Transverse colon (tissue), 4 donors: ENCODE measurements at regions not wholly inside any gene's neighbourhood (a gene's known extent, or its start where the extent isn't known, plus 50 kb on each side); places are given as distances from the start of the nearest gene placed in this dataset.

ENCODE experiments used
- DNase-seq: peaks from one replicate; pipeline ENCODE4 v3.0.0-alpha.2; 2019
- H3K27ac ChIP-seq, 4 donors: fragments of 200-600 bp; sonication (generic); 2 replicates each; pipeline ENCODE4 v1.5.1; 2016 to 2018; ENCODE audit warnings: inconsistent platforms in 4 of 4
- H3K27me3 ChIP-seq: fragments of 200-600 bp; sonication (generic); 2 replicates; pipeline ENCODE4 v1.5.1; 2017; ENCODE audit warnings: inconsistent platforms
- H3K36me3 ChIP-seq, 4 donors: fragments of 200-600 bp; sonication (generic); 2 replicates each; pipeline ENCODE4 v1.5.1; 2017 to 2019; ENCODE audit warnings: inconsistent platforms in 4 of 4
- H3K4me1 ChIP-seq, 4 donors: fragments of 200-600 bp; sonication (generic); 2 replicates each; pipeline ENCODE4 v1.5.1; 2017 to 2020; ENCODE audit warnings: inconsistent platforms in 4 of 4
- H3K4me3 ChIP-seq, 4 donors: fragments of 200-600 bp; sonication (generic); 1 replicate in 1 of 4; 2 replicates in 3 of 4; pipeline versions ENCODE4 v1.5.1 to v1.6.1; 2017 to 2019; ENCODE audit warnings: inconsistent platforms in 4 of 4
- H3K9me3 ChIP-seq, 2 donors: fragments of 200-600 bp; sonication (generic); 2 replicates each; pipeline ENCODE4 v1.5.1; 2017 to 2019; ENCODE audit warnings: inconsistent platforms in 2 of 2
- EP300 ChIP-seq: sonication (generic); formaldehyde crosslinking; IDR thresholded peaks from one replicate; pipeline ENCODE4 v1.6.1; 2017; ENCODE audit warnings: antibody characterized with exemption, low read depth
- POLR2A ChIP-seq: fragments of 450-650 bp; IDR thresholded peaks from one replicate; pipeline ENCODE4 v1.6.1; 2016; ENCODE audit warnings: antibody characterized with exemption, mild to moderate bottlenecking, moderate library complexity
- POLR2AphosphoS5 ChIP-seq, 3 donors: sonication (generic); formaldehyde crosslinking; IDR thresholded peaks; one replicate each; pipeline ENCODE4 v1.6.1; 2016; ENCODE audit warnings: antibody characterized with exemption in 3 of 3
- WGBS, 2 donors: methylation state at CpG; one replicate each; pipeline ENCODE4 v1.1.5; 2018; ENCODE audit warnings: low coverage in 1 of 2; 5-methylcytosine and 5-hydroxymethylcytosine counted together
- in situ Hi-C, 4 donors: fragments of 200-750 bp; cut with MboI; loops; one replicate each; pipeline versions ENCODE4 v1.15.0 to v1.15.1; 2017; ENCODE audit warnings: low sequenced_read_pairs in 3 of 4, low pct_ligation_motif_present in 1 of 4, low pct_unique_long_range_greater_than_20kb in 1 of 4
- intact Hi-C: fragments of 100-400 bp; cut with DNase I; formaldehyde crosslinking; loops from one replicate; pipeline ENCODE4 v1.15.1; 2023; ENCODE audit warnings: low total_unique reads
- TF ChIP-seq, protein P1 (sequence below), 5 experiments: fragments of 200-600 bp in 3 of 5; fragments of 450-650 bp in 2 of 5; sonication (generic) in 3 of 5; IDR thresholded peaks; 1 replicate in 2 of 5; 2 replicates in 3 of 5; pipeline ENCODE4 v1.5.1; 2016 to 2017; ENCODE audit warnings: antibody characterized with exemption in 5 of 5, inconsistent platforms in 3 of 5, mild to moderate bottlenecking in 2 of 5, moderate library complexity in 1 of 5

DNA sequence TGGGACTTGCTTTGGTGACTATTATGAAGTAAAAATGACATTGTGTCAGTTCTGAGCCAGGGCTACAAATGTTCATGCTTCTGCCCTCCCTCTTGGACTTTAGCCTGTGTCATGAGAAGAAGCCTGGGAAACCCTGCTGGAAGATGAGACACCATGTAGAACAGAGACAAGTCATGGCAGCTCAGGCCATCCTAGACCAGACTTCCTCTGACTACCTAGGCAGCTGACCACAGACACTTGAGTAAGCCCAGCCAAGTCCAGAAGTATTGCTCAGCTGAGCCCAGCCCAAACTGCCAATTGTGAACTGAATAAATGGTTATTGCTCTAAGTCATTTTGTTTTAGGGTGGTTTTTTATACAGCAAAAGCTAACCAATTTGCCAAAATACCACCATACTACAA is 467.6 kb upstream of the CNKSR2 start:
- DNase-seq = no peak
- in situ Hi-C loops = loop anchor here in 1 of 4 donors (25.0 kb wide), 1 partner anchor 94 kb away; no protein-coding TSS in a partner anchor
- Histone ChIP-seq H3K4me1 (no peaks in the 10 kb centered on the region), H3K36me3 (no peaks in the 10 kb centered on the region), H3K27ac (no peak overlapping the region), H3K9me3 (no peaks in the 10 kb centered on the region), H3K27me3 (no peaks in the 10 kb centered on the region), H3K4me3 (no peak overlapping the region)
- TF ChIP-seq POLR2AphosphoS5 (IDR thresholded peaks at IDR 0.05) (no peak), EP300 (no peak), POLR2A (no peak)
- TF ChIP-seq, protein P1, sequence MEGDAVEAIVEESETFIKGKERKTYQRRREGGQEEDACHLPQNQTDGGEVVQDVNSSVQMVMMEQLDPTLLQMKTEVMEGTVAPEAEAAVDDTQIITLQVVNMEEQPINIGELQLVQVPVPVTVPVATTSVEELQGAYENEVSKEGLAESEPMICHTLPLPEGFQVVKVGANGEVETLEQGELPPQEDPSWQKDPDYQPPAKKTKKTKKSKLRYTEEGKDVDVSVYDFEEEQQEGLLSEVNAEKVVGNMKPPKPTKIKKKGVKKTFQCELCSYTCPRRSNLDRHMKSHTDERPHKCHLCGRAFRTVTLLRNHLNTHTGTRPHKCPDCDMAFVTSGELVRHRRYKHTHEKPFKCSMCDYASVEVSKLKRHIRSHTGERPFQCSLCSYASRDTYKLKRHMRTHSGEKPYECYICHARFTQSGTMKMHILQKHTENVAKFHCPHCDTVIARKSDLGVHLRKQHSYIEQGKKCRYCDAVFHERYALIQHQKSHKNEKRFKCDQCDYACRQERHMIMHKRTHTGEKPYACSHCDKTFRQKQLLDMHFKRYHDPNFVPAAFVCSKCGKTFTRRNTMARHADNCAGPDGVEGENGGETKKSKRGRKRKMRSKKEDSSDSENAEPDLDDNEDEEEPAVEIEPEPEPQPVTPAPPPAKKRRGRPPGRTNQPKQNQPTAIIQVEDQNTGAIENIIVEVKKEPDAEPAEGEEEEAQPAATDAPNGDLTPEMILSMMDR (IDR thresholded peaks at IDR 0.05) = no peak
- intact Hi-C loops = no loop called here

DNA sequence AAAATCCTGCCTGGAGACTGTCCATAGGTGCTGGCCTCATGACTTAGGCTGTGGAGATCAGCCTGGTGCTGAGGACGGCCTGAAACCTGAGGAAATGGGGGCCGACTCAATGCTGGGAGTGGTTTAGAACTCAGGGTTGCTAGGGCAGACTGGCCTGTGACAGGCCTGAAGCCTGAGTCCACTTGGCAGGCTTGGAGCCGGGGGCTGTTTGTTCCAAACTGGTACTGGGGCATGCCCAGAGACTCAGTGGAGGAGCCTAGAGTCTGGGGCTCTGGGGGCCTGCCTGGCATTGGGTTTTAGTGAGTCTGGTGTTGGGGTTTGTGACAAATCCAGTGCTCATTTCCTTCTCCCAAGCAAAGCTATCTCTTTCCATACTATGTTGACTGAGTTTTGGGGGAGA is 489.7 kb upstream of the CNKSR2 start:
- Histone ChIP-seq H3K27me3 (no peaks in the 10 kb centered on the region), H3K4me3 (no peak overlapping the region), H3K9me3 (no peaks in the 10 kb centered on the region), H3K27ac (no peak overlapping the region), H3K4me1 (no peaks in the 10 kb centered on the region), H3K36me3 (no peaks in the 10 kb centered on the region)
- DNase-seq = no peak
- in situ Hi-C loops = no loop called here
- TF ChIP-seq EP300 (no peak), POLR2A (no peak), POLR2AphosphoS5 (IDR thresholded peaks at IDR 0.05) (no peak)
- TF ChIP-seq, protein P1 (IDR thresholded peaks at IDR 0.05) = no peak
- intact Hi-C loops = no loop called here
- 78% methylated on average over 3 of the region's 3 CpGs; no CpG with 5 or more reads in 1 of the 2 donors for WGBS, 2 donors

DNA sequence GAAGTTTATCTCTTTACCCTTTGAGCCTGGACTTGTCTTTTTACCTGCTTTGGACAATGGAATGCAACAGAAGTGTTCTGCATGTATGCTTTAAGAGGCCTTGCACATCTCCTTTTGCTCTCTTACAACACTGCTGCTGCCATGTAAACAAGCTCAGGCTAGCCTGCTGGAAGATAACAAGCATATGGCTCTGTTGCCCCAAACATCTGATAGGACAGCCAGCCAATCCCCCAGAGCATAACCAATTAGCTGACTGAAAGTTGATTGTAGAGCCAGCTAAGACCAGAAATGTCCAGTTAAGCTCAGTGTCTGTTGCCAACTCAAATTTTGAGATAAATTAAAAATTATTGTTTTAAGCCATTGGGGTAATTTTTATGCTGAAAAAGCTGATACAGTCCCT is 510.6 kb upstream of the CNKSR2 start:
- Histone ChIP-seq H3K4me3 (no peak overlapping the region), H3K27me3 (no peaks in the 10 kb centered on the region), H3K36me3 (no peaks in the 10 kb centered on the region), H3K9me3 (no peaks in the 10 kb centered on the region), H3K4me1 (no peaks in the 10 kb centered on the region), H3K27ac (no peak overlapping the region)
- intact Hi-C loops (no loop called here), in situ Hi-C loops (no loop called here)
- DNase-seq = no peak
- TF ChIP-seq POLR2AphosphoS5 (IDR thresholded peaks at IDR 0.05) (no peak), EP300 (no peak), POLR2A (no peak)

DNA sequence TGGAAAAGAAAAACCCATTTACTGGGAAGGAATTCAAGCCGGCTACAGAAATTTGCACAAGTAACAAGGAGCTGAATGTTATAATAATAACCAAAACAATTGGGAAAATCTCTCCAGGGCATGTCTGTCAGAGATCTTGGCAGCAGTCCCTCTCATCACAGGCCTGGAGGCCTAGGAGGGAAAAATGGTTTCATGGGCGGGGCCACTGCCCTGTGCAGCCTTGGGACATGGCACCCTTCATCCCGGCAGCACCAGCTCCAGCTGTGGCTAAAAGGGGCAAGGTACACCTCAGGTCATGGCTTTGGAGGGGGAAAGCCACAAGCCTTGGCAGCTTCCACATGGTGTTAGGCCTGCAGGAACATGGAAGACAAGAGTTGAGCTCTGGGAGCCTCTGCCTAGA is 513.1 kb upstream of the CNKSR2 start:
- H3K4me3 ChIP-seq = no peak overlapping the region
- WGBS, 2 donors = 76 to 100% methylated on average over 1 to 3 of the region's 3 CpGs
- H3K36me3 ChIP-seq = no peaks in the 10 kb centered on the region
- no peaks in the 10 kb centered on the region for H3K4me1 ChIP-seq
- in situ Hi-C loops (no loop called here), intact Hi-C loops (no loop called here)
- no peak for TF ChIP-seq POLR2A
- no peaks in the 10 kb centered on the region for H3K27me3 ChIP-seq
- no peak for DNase-seq
- no peak overlapping the region for H3K27ac ChIP-seq
- no peaks in the 10 kb centered on the region for H3K9me3 ChIP-seq

DNA sequence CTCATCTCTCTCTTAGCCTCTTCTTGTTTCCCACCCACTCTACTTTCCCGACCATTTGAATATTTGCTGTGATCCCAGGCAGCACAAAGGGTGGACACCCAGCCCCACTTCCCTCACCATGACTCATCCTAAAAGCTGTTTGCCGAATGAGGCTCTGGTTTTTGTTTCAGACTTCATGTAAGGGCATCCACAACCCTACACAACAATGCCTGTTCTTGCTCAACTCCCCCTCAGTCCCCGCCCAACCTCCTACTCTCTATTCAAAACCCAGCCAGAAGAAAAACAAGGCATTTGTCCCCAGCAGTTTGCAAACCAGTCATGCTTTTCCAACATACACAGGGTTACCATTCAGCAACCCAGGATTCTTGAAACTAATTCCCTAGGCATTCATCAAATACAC is 516.5 kb upstream of the CNKSR2 start:
- intact Hi-C loops = no loop called here
- in situ Hi-C loops = no loop called here
- TF ChIP-seq POLR2A = no peak
- TF ChIP-seq EP300 = no peak
- TF ChIP-seq, protein P1 (IDR thresholded peaks at IDR 0.05) = no peak
- TF ChIP-seq POLR2AphosphoS5 (IDR thresholded peaks at IDR 0.05) = no peak
- Histone ChIP-seq H3K4me3 (no peak overlapping the region), H3K9me3 (no peaks in the 10 kb centered on the region), H3K4me1 (no peaks in the 10 kb centered on the region), H3K36me3 (no peaks in the 10 kb centered on the region), H3K27me3 (no peaks in the 10 kb centered on the region), H3K27ac (no peak overlapping the region)
- WGBS, 2 donors = 48% methylated on average over 3 of the region's 3 CpGs; no CpG with 5 or more reads in 1 of the 2 donors
- DNase-seq = no peak
